HG02981 (cell line): ENCODE measurements at regions not wholly inside any gene's neighbourhood (a gene's known extent, or its start where the extent isn't known, plus 50 kb on each side); places are given as distances from the start of the nearest gene placed in this dataset.

Experiments
- ATAC-seq: cut with Tn5 transposase; IDR thresholded peaks from one replicate; pipeline ENCODE4 v1.9.1; 2021; ENCODE audit warnings: mild to moderate bottlenecking, moderate library complexity; ENCODE audit not compliant: unreplicated experiment

- no peak for ATAC-seq
Measured at GRCh38 chr10:30793093-30793492, 163.5 kb upstream of the LYZL2 start.

- no peak for ATAC-seq
Measured at GRCh38 chr10:30792025-30792424, 162.5 kb upstream of the LYZL2 start.

- ATAC-seq = no peak
Measured at GRCh38 chr10:30791197-30791611, 161.7 kb upstream of the LYZL2 start.

DNA sequence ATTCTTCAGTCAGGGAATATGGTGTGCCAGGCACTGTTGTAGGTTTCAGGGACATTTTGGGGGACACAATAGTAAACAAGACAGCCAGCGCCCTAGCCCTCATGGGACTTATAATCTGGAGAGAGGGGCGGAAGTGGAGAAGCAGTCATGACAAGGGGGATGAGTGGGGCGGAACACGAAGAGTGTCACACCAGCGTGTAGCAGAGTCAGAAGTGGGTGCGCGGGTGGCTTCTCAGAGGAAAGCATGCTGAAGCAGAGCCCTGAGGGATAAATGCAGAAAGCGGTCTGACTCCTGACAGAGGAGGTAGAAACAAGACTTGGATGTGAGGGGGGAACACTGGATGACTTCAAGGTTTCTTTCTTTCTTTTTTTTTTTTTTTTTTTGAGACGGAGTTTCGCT, 160.3 kb upstream of the LYZL2 start:
- ATAC-seq = no peak

DNA sequence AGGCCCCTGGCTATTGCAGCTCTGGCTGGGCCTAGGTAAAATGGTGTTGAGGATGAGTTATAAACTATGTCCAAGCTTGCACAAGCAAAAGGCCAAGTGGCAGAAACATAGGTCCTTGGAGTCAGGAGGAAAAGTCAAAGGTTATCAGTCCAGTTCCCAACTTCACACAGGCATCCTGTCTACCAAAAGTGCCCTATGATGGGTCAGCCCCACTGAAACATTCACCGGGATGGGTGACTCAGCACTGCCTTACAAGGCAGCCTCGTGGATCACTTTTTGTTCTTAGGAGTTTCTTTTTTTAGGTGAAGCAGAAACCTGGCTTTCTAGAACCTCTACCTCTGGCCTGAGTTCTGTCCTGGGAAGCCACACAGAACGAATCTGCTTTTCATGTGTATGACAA, 158.8 kb upstream of the LYZL2 start:
- no peak for ATAC-seq

DNA sequence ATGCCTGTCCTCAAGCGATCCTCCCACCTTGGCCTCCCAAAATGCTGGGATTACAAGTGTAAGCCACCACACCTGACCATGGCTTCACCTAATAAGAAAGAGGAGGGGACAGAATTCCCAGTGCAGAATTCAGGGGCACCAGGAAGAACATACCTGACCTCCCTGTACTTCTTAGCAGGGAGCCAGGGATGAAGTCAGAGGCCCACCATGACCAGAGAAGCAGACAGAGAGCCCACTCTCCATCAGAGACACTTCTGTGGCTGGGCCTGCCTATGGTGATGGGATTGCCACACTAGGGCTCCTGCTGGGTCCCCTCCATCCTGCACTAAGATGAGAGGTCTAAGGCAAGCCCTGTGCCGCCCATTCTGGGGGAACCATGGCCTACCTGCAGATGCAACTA, 157.4 kb upstream of the LYZL2 start:
- ATAC-seq = no peak

GRCh38 chr10:30786131-30786530, 156.6 kb upstream of the LYZL2 start:
- ATAC-seq = no peak

GRCh38 chr10:30784897-30785605, 155.5 kb upstream of the LYZL2 start:
- no peak for ATAC-seq

GRCh38 chr10:30784524-30784896, 155.0 kb upstream of the LYZL2 start:
- no peak for ATAC-seq

- ATAC-seq = peak; percentile 32
Measured at GRCh38 chr10:30783939-30784501, 154.5 kb upstream of the LYZL2 start.

GRCh38 chr10:30782537-30783461, 153.2 kb upstream of the LYZL2 start:
- ATAC-seq = peak; percentile 63

DNA sequence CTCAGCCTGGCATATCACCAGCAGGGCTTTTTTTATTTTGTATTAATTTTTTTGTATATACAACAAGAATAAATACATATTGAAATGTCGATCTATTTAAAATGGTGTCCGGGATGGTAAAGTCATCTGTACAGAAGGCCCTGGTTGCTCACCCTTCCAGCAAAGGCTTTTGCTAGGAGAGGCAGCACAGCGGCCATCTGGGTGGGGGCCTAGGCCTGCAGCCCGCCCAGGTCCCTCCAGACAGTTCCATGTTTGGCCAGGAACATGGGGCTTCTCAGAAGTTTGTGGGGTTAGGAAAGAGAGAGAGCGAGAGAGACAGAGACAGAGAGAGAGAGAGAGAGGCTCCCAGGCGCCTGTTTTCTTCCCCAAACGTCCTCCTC, 152.6 kb upstream of the LYZL2 start:
- no peak for ATAC-seq

- no peak for ATAC-seq
Measured at GRCh38 chr10:30781670-30782121, 152.1 kb upstream of the LYZL2 start.

- no peak for ATAC-seq
Measured at GRCh38 chr10:30778769-30779168, 149.2 kb upstream of the LYZL2 start.

- ATAC-seq = no peak
Measured at GRCh38 chr10:30775779-30776591, 146.4 kb upstream of the LYZL2 start.

- no peak for ATAC-seq
Measured at GRCh38 chr10:30774261-30774660, 144.7 kb upstream of the LYZL2 start.

DNA sequence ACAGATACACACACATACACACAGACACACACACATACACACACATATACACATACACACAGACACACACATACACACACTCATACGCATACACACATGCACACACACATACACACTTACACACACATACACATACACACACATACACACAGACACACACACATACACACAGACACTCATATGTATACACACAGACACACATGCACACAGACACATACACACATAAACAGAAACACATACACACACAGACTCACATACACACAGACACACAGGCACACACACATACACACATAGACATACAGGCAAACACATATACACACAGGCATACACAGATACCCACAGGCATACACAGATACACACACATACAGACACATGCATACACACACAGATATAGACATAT, 143.9 kb upstream of the LYZL2 start:
- no peak for ATAC-seq

DNA sequence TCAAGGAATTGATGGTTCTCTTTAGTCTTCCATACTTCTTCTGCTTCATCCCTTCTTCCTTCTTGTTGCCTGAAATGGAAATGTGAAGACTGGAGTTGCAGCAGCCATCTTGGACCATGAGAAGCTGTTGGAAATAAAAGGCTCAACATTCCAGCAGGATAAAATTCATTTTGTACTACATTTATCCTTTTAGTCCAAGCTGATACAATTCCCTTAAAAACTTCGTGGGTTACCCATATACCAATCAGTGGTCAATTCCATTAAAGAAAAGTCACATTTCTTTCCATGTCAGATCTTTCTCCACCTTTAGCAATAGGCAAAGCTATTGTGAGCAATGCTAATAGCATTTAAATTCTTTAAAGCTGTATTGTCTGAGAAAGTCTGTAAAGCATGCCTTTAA, 141.3 kb upstream of the LYZL2 start:
- no peak for ATAC-seq

GRCh38 chr10:30770229-30770628, 140.7 kb upstream of the LYZL2 start:
- ATAC-seq = no peak

DNA sequence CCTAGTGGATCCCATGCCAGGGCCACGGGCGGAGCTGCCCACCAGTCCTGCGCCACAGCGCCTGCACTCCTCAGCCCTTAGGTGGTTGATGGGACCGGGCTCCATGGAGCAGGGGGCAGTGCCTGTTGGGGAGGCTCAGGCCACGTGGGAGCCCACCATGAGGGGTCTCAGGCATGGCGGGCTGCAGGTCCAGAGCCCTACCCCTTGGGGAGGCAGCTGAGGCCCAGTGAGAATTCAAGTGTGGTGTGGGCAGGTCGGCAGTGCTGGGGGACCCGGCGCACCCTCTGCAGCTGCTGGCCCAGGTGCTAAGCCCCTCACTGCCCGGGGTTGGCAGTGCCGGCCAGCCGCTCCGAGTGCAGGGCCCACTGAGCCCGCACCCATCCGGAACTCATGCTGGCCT, 139.8 kb upstream of the LYZL2 start:
- no peak for ATAC-seq

DNA sequence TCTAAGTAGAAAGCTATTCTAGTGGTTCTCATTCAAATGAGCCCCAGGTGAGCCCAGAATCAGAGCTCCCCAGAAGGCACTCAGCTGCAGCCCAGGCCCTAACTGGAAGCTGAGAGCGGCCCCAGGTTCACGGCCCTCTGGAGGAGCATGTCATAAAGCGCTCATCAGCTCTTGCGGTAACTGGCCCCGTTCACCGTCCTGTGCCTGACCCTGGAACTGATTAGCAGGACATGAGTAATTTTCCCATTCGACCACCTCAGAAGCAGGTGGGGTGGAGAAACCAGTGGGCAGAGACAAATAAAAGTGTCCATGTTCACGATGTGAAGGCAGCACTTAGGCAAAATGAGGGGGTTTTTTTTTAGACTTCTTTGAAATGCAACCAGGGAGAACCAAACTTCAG, 136.1 kb upstream of the LYZL2 start:
- no peak for ATAC-seq
